ENCODE measurements at regions not wholly inside any gene's neighbourhood (a gene's known extent, or its start where the extent isn't known, plus 50 kb on each side); places are given as distances from the start of the nearest gene placed in this dataset.

GRCh38 chr7:113561446-113561845, 357.4 kb downstream of the PPP1R3A start:
- DNase-seq (ENCODE audit: low spot score) = no peak
- TF ChIP-seq, protein P1, sequence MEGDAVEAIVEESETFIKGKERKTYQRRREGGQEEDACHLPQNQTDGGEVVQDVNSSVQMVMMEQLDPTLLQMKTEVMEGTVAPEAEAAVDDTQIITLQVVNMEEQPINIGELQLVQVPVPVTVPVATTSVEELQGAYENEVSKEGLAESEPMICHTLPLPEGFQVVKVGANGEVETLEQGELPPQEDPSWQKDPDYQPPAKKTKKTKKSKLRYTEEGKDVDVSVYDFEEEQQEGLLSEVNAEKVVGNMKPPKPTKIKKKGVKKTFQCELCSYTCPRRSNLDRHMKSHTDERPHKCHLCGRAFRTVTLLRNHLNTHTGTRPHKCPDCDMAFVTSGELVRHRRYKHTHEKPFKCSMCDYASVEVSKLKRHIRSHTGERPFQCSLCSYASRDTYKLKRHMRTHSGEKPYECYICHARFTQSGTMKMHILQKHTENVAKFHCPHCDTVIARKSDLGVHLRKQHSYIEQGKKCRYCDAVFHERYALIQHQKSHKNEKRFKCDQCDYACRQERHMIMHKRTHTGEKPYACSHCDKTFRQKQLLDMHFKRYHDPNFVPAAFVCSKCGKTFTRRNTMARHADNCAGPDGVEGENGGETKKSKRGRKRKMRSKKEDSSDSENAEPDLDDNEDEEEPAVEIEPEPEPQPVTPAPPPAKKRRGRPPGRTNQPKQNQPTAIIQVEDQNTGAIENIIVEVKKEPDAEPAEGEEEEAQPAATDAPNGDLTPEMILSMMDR (IDR thresholded peaks at IDR 0.05; ENCODE audit: borderline replicate concordance, control extremely low read depth, extremely low read depth, insufficient read depth, missing control alignments) = no peak

DNA sequence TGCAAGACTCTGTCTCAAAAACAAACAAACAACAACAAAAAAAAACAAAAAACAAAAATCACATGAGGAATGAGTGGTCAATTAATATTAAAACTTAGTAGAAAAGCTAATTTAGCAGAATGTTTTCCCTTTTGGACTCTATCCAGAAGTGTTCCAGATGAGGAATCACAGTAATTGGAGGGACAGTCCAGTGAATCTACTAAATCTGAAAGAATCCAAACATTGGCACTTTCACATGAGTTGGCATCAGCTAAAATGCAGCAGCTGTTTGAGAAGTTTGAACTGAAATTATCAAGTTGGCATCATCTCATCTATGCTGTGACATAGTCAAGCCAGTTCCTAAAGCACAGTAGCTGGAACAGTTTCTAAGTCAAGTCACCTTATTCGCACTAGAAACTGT, 367.8 kb downstream of the PPP1R3A start:
- TF ChIP-seq, protein P1 (IDR thresholded peaks at IDR 0.05; ENCODE audit: borderline replicate concordance, control extremely low read depth, extremely low read depth, insufficient read depth, missing control alignments) = no peak
- no peak for DNase-seq (ENCODE audit: low spot score)
- in situ Hi-C loops (cut with MboI; ENCODE audit: low sequenced_read_pairs, unreplicated experiment) = no loop called here

More at GRCh38 chr7:113561446-113561845, 357.4 kb downstream of the PPP1R3A start:
- in situ Hi-C loops (cut with MboI; ENCODE audit: low sequenced_read_pairs, unreplicated experiment) = no loop called here

GRCh38 chr7:113548561-113548960, 370.2 kb downstream of the PPP1R3A start:
- TF ChIP-seq, protein P1 (IDR thresholded peaks at IDR 0.05; ENCODE audit: borderline replicate concordance, control extremely low read depth, extremely low read depth, insufficient read depth, missing control alignments) = no peak
- in situ Hi-C loops (cut with MboI; ENCODE audit: low sequenced_read_pairs, unreplicated experiment) = no loop called here

GRCh38 chr7:113548137-113548536, 370.7 kb downstream of the PPP1R3A start:
- in situ Hi-C loops (cut with MboI; ENCODE audit: low sequenced_read_pairs, unreplicated experiment) = no loop called here
- no peak for DNase-seq (ENCODE audit: low spot score)
- TF ChIP-seq, protein P1 (IDR thresholded peaks at IDR 0.05; ENCODE audit: borderline replicate concordance, control extremely low read depth, extremely low read depth, insufficient read depth, missing control alignments) = no peak

More at GRCh38 chr7:113548561-113548960, 370.2 kb downstream of the PPP1R3A start:
- DNase-seq (ENCODE audit: low spot score) = no peak

- no peak for DNase-seq (ENCODE audit: low spot score)
- in situ Hi-C loops (cut with MboI; ENCODE audit: low sequenced_read_pairs, unreplicated experiment) = no loop called here
These were observed 397.3 kb downstream of the PPP1R3A start for GRCh38 chr7:113521468-113521867.

GRCh38 chr7:113519472-113519871, 399.3 kb downstream of the PPP1R3A start:
- in situ Hi-C loops (cut with MboI; ENCODE audit: low sequenced_read_pairs, unreplicated experiment) = no loop called here
- TF ChIP-seq, protein P1 (IDR thresholded peaks at IDR 0.05; ENCODE audit: borderline replicate concordance, control extremely low read depth, extremely low read depth, insufficient read depth, missing control alignments) = no peak
- DNase-seq (ENCODE audit: low spot score) = no peak

More at GRCh38 chr7:113521468-113521867, 397.3 kb downstream of the PPP1R3A start:
- TF ChIP-seq, protein P1 (IDR thresholded peaks at IDR 0.05; ENCODE audit: borderline replicate concordance, control extremely low read depth, extremely low read depth, insufficient read depth, missing control alignments) = no peak

All from GM13976 (cell line).